Activated CD4-positive, alpha-beta T cell treated with anti-CD3 and anti-CD28 coated beads for 4 hours (primary cell): ENCODE measurements at regions not wholly inside any gene's neighbourhood (a gene's known extent, or its start where the extent isn't known, plus 50 kb on each side); places are given as distances from the start of the nearest gene placed in this dataset.

Experiments used
- DNase-seq, 2 donors: peaks; one replicate each; pipeline ENCODE4 v3.0.0-alpha.2; 2020

DNA sequence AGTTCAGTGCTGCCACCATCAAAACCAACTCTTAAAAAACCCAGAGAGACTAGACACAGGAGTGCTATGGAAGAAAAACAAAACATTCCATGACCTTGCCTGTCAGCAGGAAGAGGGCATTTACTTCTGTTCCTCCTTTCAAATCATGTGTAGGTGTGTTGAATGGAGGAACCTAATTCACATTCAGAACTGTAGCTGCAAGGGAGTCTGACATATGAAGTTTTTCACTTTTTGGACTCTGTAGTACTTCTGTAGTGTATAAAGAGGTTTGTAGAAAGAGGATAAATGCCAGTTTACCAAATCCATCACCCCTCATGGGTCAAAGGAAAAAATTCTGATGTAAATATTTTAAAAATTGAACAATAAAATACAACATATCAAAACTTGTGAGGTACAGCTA is 51.1 kb upstream of the SYPL1 start:
- no peak for DNase-seq
